PC-9 (cell line): ENCODE measurements at regions not wholly inside any gene's neighbourhood (a gene's known extent, or its start where the extent isn't known, plus 50 kb on each side); places are given as distances from the start of the nearest gene placed in this dataset.

Experiments used
- EZH2 ChIP-seq: fragments of 200-600 bp; sonication (generic); IDR thresholded peaks from 2 replicates; pipeline ENCODE4 v1.8.0; 2017; ENCODE audit warnings: antibody characterized with exemption, low read depth
- TF ChIP-seq, protein P1 (sequence below): fragments of 200-600 bp; sonication (generic); conservative IDR thresholded peaks from 2 replicates; pipeline ENCODE4 v1.6.1; 2017; ENCODE audit warnings: mixed run types, antibody characterized with exemption, mild to moderate bottlenecking, moderate library complexity

DNA sequence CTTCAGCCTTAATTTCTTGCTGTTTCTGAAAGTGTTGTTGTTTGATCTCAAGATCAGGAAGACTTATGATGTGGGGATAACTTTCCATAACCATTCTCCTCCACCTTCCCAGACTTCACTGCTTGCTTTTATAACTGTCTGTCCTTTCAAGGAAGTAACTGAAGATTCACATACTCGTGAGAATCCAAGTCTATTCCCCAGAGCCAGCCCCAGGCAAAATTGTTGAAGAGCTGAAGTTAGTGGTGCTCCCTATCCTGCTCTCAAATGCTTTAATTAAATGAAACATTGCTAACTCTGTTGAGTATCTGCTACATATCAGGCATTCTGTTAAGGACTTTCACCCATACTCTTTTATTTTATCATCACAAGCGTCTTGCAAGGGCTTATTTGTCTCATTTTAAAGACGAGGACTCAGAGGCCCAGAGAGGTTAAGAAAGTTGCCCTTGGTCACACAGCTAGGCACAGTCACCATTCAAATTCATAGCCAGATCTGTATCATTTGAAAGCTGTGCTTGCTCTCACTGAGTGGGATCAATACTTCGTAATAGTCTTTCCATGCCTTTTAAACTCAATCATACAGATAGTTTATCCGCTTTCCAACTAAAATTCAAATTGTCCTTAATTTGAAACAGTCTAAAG, 189.8 kb upstream of the TCF4 start:
- no peak for TF ChIP-seq EZH2
- TF ChIP-seq, protein P1, sequence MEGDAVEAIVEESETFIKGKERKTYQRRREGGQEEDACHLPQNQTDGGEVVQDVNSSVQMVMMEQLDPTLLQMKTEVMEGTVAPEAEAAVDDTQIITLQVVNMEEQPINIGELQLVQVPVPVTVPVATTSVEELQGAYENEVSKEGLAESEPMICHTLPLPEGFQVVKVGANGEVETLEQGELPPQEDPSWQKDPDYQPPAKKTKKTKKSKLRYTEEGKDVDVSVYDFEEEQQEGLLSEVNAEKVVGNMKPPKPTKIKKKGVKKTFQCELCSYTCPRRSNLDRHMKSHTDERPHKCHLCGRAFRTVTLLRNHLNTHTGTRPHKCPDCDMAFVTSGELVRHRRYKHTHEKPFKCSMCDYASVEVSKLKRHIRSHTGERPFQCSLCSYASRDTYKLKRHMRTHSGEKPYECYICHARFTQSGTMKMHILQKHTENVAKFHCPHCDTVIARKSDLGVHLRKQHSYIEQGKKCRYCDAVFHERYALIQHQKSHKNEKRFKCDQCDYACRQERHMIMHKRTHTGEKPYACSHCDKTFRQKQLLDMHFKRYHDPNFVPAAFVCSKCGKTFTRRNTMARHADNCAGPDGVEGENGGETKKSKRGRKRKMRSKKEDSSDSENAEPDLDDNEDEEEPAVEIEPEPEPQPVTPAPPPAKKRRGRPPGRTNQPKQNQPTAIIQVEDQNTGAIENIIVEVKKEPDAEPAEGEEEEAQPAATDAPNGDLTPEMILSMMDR: no peak
